ENCODE measurements at regions not wholly inside any gene's neighbourhood (a gene's known extent, or its start where the extent isn't known, plus 50 kb on each side); places are given as distances from the start of the nearest gene placed in this dataset.
"Not testable (repeated sequence)": the region's sequence is repeated elsewhere in the genome, so short reads cannot be mapped to it uniquely, and the experiment has no call there.

GRCh38 chr14:71242237-71242748 is 335.0 kb downstream of the PCNX1 start:
- DNase-seq = peak; percentile 46

GRCh38 chr14:71243697-71244096 is 336.4 kb downstream of the PCNX1 start:
- no peak for DNase-seq

- DNase-seq = no peak
Measured at GRCh38 chr14:71244341-71244740, 337.1 kb downstream of the PCNX1 start.

- no peak for DNase-seq
Measured at GRCh38 chr14:71245659-71246361, 338.6 kb downstream of the PCNX1 start.

DNA sequence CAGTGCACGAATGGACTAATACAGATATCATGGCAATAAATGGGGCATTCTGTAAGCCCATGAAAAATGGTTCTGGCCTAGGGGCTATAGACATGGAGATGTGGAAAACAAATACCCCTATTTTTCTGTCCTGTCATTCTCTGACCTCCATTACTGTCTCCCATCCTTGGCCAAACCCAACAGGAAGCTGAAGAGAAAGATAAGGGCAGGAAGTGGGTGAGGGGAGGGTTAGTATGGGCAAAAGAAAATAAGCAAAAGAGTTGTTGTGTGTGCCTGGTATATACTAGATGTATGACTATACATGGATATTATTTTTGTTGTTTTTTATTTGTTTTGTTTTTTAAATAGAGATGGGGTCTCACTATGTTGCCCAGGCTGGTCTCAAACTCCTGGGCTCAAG is 339.3 kb downstream of the PCNX1 start:
- DNase-seq = no peak

- DNase-seq = no peak
Measured at GRCh38 chr14:71247106-71247505, 339.8 kb downstream of the PCNX1 start.

DNA sequence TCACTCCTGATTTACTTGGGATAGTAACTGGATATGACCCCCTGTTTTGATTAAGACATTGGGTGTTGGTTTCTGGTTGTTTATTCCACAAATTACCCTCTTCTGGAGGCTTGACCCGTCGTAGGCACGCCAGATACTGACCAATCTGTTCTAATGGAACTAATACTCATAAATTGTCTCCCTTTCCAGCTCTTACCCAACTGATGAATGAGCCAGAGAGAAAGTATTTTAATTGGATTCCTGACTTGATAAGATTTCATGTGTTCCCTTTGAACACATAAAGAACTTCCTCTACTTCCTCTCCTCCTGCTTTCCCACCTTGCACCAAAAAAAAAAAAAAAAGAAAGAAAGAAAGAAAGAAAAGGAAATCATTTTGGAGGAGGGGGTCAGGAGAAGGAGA is 340.9 kb downstream of the PCNX1 start:
- no peak for DNase-seq

- no peak for DNase-seq
Measured at GRCh38 chr14:71250347-71250746, 343.1 kb downstream of the PCNX1 start.

GRCh38 chr14:71250791-71251190 is 343.5 kb downstream of the PCNX1 start:
- DNase-seq = no peak

- DNase-seq = not testable (repeated sequence)
Measured at GRCh38 chr14:71254091-71254719, 346.9 kb downstream of the PCNX1 start.

- no peak for DNase-seq
Measured at GRCh38 chr14:71261206-71261605, 353.9 kb downstream of the PCNX1 start.

DNA sequence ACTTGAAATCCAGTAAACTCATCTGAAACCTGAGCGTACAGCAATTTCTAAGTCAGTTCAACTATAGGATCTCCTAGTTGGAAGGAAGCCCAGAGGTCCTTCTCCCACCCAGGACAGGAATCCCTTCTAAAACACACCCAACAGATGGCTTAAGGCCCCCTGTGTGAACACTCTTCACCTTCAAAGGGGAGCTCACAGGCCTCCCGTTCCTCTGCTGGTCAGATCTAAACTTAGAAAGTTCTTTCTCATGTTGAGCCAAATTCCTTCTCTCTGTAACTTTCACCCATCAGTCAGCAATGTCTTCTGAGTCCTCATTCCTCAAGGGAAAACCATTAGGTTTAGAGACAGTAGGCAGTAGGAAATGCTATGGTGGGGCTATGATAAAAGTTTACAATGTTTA is 355.2 kb downstream of the PCNX1 start:
- no peak for DNase-seq

DNA sequence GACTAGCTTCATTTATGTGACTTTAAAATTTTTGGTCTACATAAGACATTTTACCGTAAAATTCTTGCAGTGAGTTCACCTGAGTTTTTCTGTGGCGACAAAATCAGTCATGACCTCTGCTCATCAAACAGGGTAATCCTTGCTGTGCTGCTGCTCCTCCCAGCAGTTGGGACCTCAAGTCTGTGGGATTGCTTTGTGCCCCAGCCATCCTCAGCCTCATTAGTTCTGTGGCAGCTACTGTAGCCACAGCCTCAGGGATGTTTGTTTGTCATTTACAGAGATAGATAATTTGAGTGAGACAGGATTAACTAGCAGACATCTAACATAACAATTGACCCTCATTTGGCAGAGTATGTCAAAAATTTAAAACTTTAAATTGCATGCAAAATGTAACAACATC is 357.0 kb downstream of the PCNX1 start:
- DNase-seq = no peak

DNA sequence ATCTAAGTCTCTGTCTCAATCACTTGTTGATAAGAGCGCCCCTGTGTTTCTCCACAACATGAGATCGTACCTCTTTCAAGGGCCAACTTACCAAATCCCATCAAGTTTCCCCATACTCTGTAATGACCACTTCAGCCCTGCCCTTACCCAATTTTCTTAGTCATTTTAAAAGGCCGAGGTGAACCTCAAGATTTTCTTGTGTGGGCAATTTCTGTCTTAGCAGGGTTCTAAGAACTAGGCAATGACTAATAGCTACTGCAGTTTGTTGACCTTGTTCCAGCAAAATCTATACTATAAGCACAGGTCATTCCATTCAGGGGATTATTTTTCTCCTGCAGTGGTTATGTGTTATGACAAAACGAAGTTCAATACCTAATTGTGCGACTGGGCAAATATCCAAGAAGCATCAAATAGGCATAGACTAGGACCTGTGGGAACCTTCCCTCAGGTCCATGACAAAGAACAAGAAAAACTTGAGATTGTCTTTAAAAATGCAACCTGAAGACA is 359.8 kb downstream of the PCNX1 start:
- no peak for DNase-seq

DNA sequence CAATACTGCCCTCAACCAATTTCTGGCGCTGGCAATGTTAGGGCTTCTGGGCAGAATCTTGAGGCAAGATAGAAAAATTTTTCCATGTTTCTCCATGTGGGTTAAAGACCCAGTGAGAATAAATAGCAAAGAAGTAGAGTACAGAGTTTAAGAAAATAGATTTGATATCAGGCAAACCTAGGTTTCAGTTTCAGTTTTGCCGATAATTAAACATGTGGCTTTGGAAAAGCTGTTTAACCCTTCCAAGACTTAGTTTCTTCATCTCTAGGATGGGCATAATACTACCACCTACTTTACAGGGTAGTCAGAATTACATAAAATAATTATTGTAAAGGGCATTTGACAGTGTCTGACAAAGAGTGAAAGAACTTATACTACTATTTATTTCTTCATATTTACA is 360.4 kb downstream of the PCNX1 start:
- no peak for DNase-seq

DNA sequence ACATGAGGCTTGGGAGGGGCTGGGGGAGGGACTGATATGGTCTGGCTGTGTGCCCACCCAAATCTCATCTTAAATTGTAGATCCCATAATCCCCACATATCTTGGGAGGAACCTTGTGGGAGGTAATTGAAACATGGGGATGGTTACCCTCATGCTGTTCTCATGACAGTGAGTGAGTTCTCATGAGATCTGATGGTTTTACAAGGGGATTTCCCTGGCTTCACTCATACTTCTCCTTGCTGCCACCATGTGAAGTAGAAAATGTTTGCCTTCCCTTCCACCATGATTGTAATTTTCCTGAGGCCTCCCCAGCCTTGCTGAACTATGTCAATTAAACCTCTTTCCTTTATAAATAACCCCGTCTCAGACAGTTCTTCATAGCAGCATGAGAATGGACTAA is 362.9 kb downstream of the PCNX1 start:
- DNase-seq = no peak

DNA sequence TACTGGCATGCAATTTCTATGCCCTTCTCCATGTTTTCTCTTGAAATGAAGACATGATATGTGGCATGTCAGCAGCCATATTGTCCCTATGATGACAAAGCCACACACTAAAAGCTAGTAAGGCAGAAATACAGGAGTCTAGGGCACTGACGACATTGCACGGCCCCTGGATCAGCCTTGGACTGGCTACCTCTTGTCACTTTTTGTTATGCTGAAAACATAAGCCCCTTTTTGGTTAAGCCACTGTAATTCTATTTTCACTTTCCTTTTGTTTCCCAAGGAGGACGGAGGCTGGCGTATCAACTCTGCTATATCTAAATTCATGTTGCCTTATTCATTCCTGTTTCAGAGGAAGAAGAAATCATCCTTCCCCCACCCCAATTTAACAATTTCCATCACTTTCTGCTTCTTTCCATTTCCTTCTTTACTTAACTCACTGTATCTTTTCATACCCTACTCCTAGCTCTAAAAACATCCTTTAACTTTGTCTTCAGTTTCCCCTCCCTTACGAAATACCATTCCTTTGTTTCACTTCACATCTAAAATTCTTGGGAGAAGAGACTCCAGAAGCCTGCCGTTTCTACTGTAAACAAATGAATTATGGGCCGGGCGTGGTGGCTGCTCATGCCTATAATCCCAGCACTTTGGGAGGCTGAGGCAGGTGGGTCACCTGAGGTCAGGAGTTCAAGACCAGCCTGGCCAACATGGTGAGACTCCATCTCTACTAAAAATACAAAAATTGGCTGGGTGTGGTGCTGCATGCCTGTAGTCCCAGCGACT is 364.1 kb downstream of the PCNX1 start:
- no peak for DNase-seq

- no peak for DNase-seq
Measured at GRCh38 chr14:71273366-71273765, 366.1 kb downstream of the PCNX1 start.

DNA sequence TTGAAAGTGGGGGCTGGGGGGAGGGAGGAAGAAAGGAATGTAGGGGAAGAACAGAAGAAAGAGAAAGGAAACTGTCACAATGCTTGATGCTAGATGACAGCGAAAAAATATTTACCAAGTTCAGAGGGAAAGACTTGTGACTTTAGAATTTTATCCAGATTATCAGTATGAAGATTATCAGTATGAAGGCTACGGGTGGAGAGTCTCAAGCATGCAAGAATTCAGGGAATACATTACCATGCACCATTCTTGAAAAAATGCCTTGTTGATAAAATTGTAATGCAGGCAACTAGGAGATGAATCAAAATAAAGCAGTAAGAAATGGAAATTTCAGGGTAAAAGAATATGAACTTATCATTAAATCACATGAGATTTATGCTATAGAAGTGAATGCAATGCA is 376.8 kb downstream of the PCNX1 start:
- DNase-seq = no peak

DNA sequence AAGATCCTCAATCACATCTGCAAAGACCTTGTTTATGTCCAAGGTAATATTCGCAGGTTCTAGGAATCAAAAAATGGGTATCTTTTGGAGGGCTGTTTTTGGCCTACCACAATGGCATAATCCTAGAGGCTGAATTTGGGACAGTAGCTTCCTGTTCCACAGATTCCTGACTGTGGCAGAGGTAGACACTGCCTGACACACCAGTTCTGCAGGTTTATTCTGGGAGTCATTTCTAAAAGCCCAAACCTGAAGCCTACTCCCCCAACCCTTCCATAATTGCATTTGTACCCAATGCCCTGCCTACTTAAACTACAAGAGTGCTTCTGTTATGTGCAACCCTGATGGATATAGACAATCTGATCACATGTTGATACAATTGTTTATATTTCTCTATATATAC is 378.9 kb downstream of the PCNX1 start:
- DNase-seq = no peak

DNA sequence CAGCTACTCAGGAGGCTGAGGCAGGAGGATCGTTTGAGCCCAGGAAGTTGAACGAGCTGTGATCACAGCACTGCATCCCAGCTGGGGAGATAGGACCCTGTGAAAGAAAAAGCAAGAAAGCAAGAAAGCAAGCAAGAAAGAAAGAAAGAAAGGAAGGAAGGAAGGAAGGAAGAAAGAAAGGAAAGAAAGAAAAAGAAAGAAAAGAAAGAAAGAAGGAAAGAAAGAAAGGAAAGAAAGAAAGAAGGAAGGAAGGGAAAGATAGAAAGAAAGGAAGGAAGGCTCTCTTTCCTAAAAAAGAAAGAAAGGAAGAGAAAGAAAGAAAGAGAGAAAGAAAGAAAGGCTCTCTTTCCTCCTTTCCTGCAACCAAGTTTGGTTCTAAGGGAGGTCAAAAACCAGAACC is 380.3 kb downstream of the PCNX1 start:
- DNase-seq = no peak

GRCh38 chr14:71289536-71289935 is 382.3 kb downstream of the PCNX1 start:
- DNase-seq = no peak

DNA sequence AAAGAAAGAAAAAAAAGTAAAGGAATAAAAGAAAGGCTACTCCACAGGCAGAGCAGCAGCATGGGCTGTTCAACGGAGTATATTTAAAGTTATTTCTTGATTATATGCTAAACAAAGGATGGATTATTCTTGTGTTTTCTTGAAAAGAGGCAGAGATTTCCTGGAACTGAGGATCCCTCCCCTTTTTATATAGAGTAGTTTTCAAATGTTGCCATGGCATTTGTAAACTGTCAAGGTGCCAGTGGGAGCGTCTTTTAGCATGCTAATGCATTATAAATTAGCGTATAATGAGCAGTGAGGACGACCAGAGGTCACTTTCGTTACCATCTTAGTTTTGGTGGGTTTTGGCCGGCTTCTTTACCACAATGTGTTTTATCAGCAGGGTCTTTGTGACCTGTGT is 383.0 kb downstream of the PCNX1 start:
- no peak for DNase-seq

Data from left hindlimb (tissue), 1 donor.